SK-N-SH (cell line): ENCODE measurements at regions not wholly inside any gene's neighbourhood (a gene's known extent, or its start where the extent isn't known, plus 50 kb on each side); places are given as distances from the start of the nearest gene placed in this dataset.
"Not testable (repeated sequence)": the region's sequence is repeated elsewhere in the genome, so short reads cannot be mapped to it uniquely, and the experiment has no call there.

Source experiments
- CTCF ChIP-seq: fragments of 200-600 bp; sonication (generic); IDR thresholded peaks from 2 replicates; pipeline ENCODE4 v1.6.1; 2017; ENCODE audit warnings: antibody characterized with exemption, mild to moderate bottlenecking, moderate library complexity
- EP300 ChIP-seq, 2 experiments: IDR thresholded peaks; 2 replicates each; pipeline versions ENCODE4 v1.4.0 to v1.6.1; 2012; ENCODE audit warnings: borderline replicate concordance in 1 of 2, low read depth in 1 of 2, low read length in 1 of 2
- EZH2phosphoT487 ChIP-seq: fragments of 200-600 bp; sonication (generic); IDR thresholded peaks from 2 replicates; pipeline ENCODE4 v1.6.1; 2017; ENCODE audit warnings: low read depth, mixed run types, mild to moderate bottlenecking, antibody characterized with exemption, moderate library complexity, borderline replicate concordance
- FOXJ3 ChIP-seq: sonication (generic); formaldehyde crosslinking; IDR thresholded peaks from 2 replicates; pipeline ENCODE4 v1.5.1; 2020; ENCODE audit warnings: mild to moderate bottlenecking, missing genetic modification reagents
- GABPA ChIP-seq: IDR thresholded peaks from 2 replicates; pipeline ENCODE4 v1.4.0; 2012; ENCODE audit warnings: low read depth, mild to moderate bottlenecking
- JUND ChIP-seq: IDR thresholded peaks from 2 replicates; pipeline ENCODE4 v1.4.0; 2012
- POLR2AphosphoS5 ChIP-seq: IDR thresholded peaks from 2 replicates; pipeline ENCODE4 v1.6.1; 2012; ENCODE audit warnings: low read depth, low read length
- REST ChIP-seq: IDR thresholded peaks from 2 replicates; pipeline ENCODE4 v1.6.1; 2012; ENCODE audit warnings: mild to moderate bottlenecking, low read depth, low read length, moderate library complexity
- RFX5 ChIP-seq: IDR thresholded peaks from 2 replicates; pipeline ENCODE4 v1.6.1; 2012; ENCODE audit warnings: mild to moderate bottlenecking, improper control_type of control experiment, low read length
- TCF12 ChIP-seq: IDR thresholded peaks from 2 replicates; pipeline ENCODE4 v1.4.0; 2012
- YY1 ChIP-seq: IDR thresholded peaks from 2 replicates; pipeline ENCODE4 v1.4.0; 2012; ENCODE audit warnings: low read depth, mild to moderate bottlenecking

- TF ChIP-seq POLR2AphosphoS5; YY1; CTCF; EP300 (IDR thresholded peaks at IDR 0.05; ENCODE audit: borderline replicate concordance in 1 of 2, low read depth in 1 of 2, low read length in 1 of 2); GABPA; EZH2phosphoT487; FOXJ3 (CRISPR knock-in tag); JUND; RFX5; REST; TCF12: not testable (repeated sequence)
These were observed 776.0 kb upstream of the ALG10B start for GRCh38 chr12:37540581-37540980.
